Fibroblast of the aortic adventitia (primary cell): ENCODE measurements at regions not wholly inside any gene's neighbourhood (a gene's known extent, or its start where the extent isn't known, plus 50 kb on each side); places are given as distances from the start of the nearest gene placed in this dataset.

Source experiments
- DNase-seq: peaks from one replicate; pipeline ENCODE4 v3.0.0-alpha.2; 2010; ENCODE audit warnings: low read depth
- H3K4me3 ChIP-seq: 2 replicates; pipeline ENCODE4 v1.5.1; 2011; ENCODE audit warnings: low read depth, mild to moderate bottlenecking, control low read depth, low read length, moderate library complexity
- TF ChIP-seq, protein P1 (sequence below): IDR thresholded peaks from 2 replicates; pipeline ENCODE4 v1.5.1; 2011; ENCODE audit warnings: mild to moderate bottlenecking, low read length, control low read depth, inconsistent platforms; ENCODE audit not compliant: insufficient read depth

DNA sequence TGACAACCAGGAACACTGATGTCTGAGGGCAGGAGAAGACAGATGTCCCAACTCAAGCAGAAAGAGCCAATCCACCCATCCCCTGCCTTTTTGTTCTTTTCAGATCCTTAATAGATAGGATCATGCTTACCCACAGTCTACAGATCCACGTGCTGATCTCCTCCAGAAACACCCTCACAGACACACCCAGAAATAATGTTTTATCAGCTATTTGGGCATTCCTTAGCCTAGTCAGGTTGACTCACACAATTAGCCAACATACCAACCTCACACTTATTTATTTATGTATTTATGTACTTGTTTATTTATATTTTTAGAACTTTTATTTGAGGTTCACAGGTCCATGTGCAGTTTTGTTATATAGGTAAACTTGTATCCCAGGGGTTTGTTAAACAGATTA, 151.5 kb upstream of the IL12B start:
- DNase-seq: no peak
- H3K4me3 ChIP-seq: no peak overlapping the region
- TF ChIP-seq, protein P1, sequence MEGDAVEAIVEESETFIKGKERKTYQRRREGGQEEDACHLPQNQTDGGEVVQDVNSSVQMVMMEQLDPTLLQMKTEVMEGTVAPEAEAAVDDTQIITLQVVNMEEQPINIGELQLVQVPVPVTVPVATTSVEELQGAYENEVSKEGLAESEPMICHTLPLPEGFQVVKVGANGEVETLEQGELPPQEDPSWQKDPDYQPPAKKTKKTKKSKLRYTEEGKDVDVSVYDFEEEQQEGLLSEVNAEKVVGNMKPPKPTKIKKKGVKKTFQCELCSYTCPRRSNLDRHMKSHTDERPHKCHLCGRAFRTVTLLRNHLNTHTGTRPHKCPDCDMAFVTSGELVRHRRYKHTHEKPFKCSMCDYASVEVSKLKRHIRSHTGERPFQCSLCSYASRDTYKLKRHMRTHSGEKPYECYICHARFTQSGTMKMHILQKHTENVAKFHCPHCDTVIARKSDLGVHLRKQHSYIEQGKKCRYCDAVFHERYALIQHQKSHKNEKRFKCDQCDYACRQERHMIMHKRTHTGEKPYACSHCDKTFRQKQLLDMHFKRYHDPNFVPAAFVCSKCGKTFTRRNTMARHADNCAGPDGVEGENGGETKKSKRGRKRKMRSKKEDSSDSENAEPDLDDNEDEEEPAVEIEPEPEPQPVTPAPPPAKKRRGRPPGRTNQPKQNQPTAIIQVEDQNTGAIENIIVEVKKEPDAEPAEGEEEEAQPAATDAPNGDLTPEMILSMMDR: no peak

DNA sequence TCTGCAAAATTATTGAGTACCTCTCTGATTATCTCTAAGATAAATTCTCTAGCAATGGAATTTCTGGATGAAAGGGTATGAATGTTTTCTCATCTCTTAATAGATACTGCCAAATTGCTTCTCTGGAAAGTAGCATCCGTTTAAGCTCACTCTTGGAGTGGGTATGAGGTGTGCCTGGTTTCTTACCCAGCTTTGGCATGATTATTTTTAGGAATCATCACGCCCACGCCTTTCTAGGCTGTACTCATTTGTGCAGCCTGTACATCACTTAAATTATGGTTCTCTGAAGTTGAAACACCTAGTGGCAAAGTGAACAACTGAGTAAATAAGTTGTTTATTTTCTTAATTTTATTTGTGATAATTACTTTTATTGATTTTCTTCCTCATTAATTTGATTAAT, 156.5 kb upstream of the IL12B start:
- no peak overlapping the region for H3K4me3 ChIP-seq
- no peak for DNase-seq
- TF ChIP-seq, protein P1: no peak

DNA sequence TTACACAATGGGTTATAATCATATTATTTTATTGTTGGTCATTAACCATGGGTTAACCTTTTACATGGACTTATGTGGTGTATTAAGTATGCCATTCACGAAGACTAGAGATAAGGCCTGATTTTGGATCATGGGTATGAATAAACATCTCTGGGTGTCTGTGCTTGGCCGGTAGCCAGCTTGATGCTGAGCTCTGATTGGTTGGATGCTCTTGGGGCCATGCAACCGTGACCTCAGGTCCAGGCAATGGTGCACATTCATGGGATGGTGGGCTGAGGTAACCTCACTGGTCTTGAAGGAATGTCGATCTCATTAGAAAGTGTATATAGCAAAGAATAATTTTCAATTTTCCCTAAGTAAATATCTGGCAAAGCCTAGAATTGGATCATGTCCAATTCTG, 158.2 kb upstream of the IL12B start:
- no peak for DNase-seq
- H3K4me3 ChIP-seq: no peak overlapping the region
- TF ChIP-seq, protein P1: no peak

GRCh38 chr5:159489779-159490178, 159.5 kb upstream of the IL12B start:
- TF ChIP-seq, protein P1: no peak
- no peak overlapping the region for H3K4me3 ChIP-seq
- DNase-seq: no peak

DNA sequence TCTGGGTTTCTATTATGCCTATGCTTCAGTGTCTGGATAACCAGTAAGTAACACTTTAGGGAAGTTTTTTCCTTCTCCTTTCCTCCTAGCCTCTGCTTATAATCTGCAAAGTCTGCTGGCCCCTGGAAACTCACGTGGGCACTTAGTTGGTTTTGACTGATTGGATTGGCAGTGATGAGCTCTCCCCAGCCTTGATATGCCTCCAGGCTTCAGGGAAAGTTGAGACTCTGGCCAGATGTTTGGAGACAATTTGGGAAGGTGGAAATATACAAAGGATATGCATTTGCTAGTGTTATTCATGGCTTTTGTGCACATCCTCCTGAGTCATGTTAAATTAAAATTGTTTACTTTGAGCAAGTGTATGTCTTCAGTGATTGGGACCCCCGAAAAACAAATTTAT, 160.2 kb upstream of the IL12B start:
- no peak overlapping the region for H3K4me3 ChIP-seq
- TF ChIP-seq, protein P1: no peak
- no peak for DNase-seq

- TF ChIP-seq, protein P1: no peak
- no peak for DNase-seq
- no peak overlapping the region for H3K4me3 ChIP-seq
Measured at GRCh38 chr5:159493696-159494095, 163.4 kb upstream of the IL12B start.

- no peak for DNase-seq
- TF ChIP-seq, protein P1: no peak
Measured at GRCh38 chr5:159496773-159497172, 166.5 kb upstream of the IL12B start.

More at GRCh38 chr5:159496773-159497172, 166.5 kb upstream of the IL12B start:
- H3K4me3 ChIP-seq: no peak overlapping the region
